ENCODE measurements at regions not wholly inside any gene's neighbourhood (a gene's known extent, or its start where the extent isn't known, plus 50 kb on each side); places are given as distances from the start of the nearest gene placed in this dataset.

DNA sequence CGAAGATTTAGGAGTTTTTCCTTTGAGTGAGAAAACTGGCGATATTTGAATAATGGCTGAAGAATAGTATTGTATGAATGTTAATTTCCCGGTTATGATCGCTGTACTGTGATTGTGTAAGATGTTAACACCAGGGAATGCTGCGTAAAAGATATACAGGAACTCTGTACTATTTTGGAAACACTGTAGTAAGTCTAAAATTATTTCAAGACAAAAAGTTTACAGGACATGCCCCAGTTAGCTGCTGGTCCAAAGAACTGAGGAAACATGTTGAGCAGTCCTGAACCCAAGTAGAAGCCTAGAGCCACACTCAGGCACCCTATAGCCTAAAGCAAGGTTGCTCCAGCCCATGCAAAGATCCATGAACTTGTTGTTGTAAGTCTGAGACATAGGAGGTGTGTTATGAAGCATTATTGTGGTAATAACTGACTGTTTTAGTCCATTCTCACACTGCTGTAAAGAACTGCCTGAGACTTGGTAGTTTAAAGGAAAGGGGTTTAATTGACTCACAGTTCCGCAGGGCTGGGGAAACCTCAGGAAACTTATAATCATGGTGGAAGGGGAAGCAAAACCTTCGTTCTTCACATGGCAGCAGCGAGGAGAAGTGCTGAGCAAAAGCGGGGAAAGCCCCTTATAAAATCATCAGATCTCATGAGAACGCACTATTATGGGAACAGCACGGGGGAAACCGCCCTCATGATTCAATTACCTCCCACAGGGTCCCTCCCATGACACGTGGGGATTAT lies 99.8 kb upstream of the RESF1 start:
- Histone ChIP-seq H3K23ac (ENCODE audit: insufficient read length, low read depth, low read length) (no peak overlapping the region), H3K56ac (ENCODE audit: insufficient read length, low read depth, low read length) (no peak overlapping the region), H3K27me3 (ENCODE audit: insufficient read depth, low read length) (no peaks in the 10 kb centered on the region), H3K23me2 (ENCODE audit: insufficient read length, low read depth, low read length, poor library complexity, severe bottlenecking) (no peaks in the 10 kb centered on the region), H4K20me1 (ENCODE audit: control insufficient read depth, insufficient read depth, insufficient read length) (no peaks in the 10 kb centered on the region), H2AFZ (ENCODE audit: low read length) (no peak overlapping the region), H4K5ac (ENCODE audit: insufficient read length, low read depth, low read length) (no peak overlapping the region), H3K14ac (ENCODE audit: insufficient read depth, low read length) (no peak overlapping the region), H3T11ph (ENCODE audit: low read length) (no peak overlapping the region), H4K8ac (replicated peaks; ENCODE audit: insufficient read length, low read depth, low read length) (no peak overlapping the region), H2BK15ac (ENCODE audit: low read depth, low read length) (no peak overlapping the region), H3K79me2 (ENCODE audit: insufficient read depth, low read length) (no peaks in the 10 kb centered on the region), H2BK120ac (ENCODE audit: low read depth, low read length, poor library complexity, severe bottlenecking) (no peak overlapping the region), H4K91ac (ENCODE audit: insufficient read length, low read depth, low read length) (no peak overlapping the region), H3K4me1 (ENCODE audit: insufficient read depth, low read length) (no peaks in the 10 kb centered on the region), H3K79me1 (ENCODE audit: insufficient read depth, low read depth, low read length, poor library complexity, severe bottlenecking) (no peaks in the 10 kb centered on the region), H2BK5ac (ENCODE audit: insufficient read length, low read length) (no peak overlapping the region), H3K4ac (ENCODE audit: low read depth, low read length) (no peak overlapping the region), H2BK12ac (ENCODE audit: insufficient read length, low read depth, low read length) (no peak overlapping the region), H3K27ac (ENCODE audit: insufficient read length, low read depth, low read length) (no peak overlapping the region), H2BK20ac (ENCODE audit: low read depth, low read length, poor library complexity, severe bottlenecking) (no peak overlapping the region), H2AK5ac (ENCODE audit: insufficient read length, low read length) (no peak overlapping the region), H3K4me2 (ENCODE audit: insufficient read depth, insufficient read length, low read length) (no peak overlapping the region), H3K9me3 (ENCODE audit: control insufficient read depth, low read depth, low read length) (no peaks in the 10 kb centered on the region), H3K18ac (ENCODE audit: insufficient read length, low read depth, low read length) (no peak overlapping the region), H3K9ac (ENCODE audit: extremely low read depth, insufficient read length, low read length) (no peak overlapping the region)
- whole genome bisulfite sequencing (ENCODE audit: extremely low coverage, insufficient read length, low lambda C conversion rate): no CpG with 5 or more reads among the region's 13 CpGs
- no peak for DNase-seq
- TF ChIP-seq, protein P1, sequence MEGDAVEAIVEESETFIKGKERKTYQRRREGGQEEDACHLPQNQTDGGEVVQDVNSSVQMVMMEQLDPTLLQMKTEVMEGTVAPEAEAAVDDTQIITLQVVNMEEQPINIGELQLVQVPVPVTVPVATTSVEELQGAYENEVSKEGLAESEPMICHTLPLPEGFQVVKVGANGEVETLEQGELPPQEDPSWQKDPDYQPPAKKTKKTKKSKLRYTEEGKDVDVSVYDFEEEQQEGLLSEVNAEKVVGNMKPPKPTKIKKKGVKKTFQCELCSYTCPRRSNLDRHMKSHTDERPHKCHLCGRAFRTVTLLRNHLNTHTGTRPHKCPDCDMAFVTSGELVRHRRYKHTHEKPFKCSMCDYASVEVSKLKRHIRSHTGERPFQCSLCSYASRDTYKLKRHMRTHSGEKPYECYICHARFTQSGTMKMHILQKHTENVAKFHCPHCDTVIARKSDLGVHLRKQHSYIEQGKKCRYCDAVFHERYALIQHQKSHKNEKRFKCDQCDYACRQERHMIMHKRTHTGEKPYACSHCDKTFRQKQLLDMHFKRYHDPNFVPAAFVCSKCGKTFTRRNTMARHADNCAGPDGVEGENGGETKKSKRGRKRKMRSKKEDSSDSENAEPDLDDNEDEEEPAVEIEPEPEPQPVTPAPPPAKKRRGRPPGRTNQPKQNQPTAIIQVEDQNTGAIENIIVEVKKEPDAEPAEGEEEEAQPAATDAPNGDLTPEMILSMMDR (conservative IDR thresholded peaks at IDR 0.05): no peak
- Mint-ChIP-seq H3K27ac (peak overlapping the region in 2 of 3 experiments; percentile 53 to 65; a peak in 1 of 7 replicates), H3K4me1 (no peaks in the 10 kb centered on the region), H3K9me3 (peaks cover 0 to 2% of the 10 kb centered on the region in 2 experiments; a peak in 3 of 5 replicates), H3K4me3 (no peak overlapping the region), H3K27me3 (ENCODE audit: low read depth) (no peaks in the 10 kb centered on the region), H3K36me3 (ENCODE audit: insufficient read depth in 1 of 3, low read depth in 3 of 3) (peaks cover 0 to 6% (median 6%) of the 10 kb centered on the region in 3 experiments; a peak in 2 of 7 replicates)
